Panc1 (cell line): ENCODE measurements at regions not wholly inside any gene's neighbourhood (a gene's known extent, or its start where the extent isn't known, plus 50 kb on each side); places are given as distances from the start of the nearest gene placed in this dataset.
"Not testable (repeated sequence)": the region's sequence is repeated elsewhere in the genome, so short reads cannot be mapped to it uniquely, and the experiment has no call there.

Experiments
- ATAC-seq: fragments of 200-7000 bp; cut with Tn5 transposase; 2 replicates; pipeline ENCODE4 v1.9.1; 2020; ENCODE audit warnings: mild to moderate bottlenecking, moderate library complexity
- BruUV-seq: library from RNA; stranded (reverse); fragments of 400-500 nt; replicated peaks from 2 replicates; lab custom pipeline; 2021; lab: Mats Ljungman, UMichigan
- CTCF ChIA-PET: fragments of 300-600 bp; sonication (Branson Sonifier 250); formaldehyde crosslinking; loops from one replicate; lab custom pipeline; 2022; ENCODE audit warnings: antibody characterized with exemption; lab: Charles Lee
- POLR2A ChIA-PET: fragments of 300-600 bp; sonication (Branson Sonifier 250); formaldehyde crosslinking; loops from one replicate; lab custom pipeline; 2022; ENCODE audit warnings: antibody characterized with exemption; lab: Charles Lee
- DNase-seq: peaks from one replicate; pipeline ENCODE4 v3.0.0-alpha.2; 2010; ENCODE audit warnings: low read depth, low spot score
- H3K27ac ChIP-seq: 2 replicates; pipeline ENCODE4 v1.5.1; 2011; ENCODE audit warnings: mild to moderate bottlenecking, low read length, inconsistent platforms
- H3K27me3 ChIP-seq: fragments of 200-500 bp; sonication (Bioruptor generic); 2 replicates; pipeline ENCODE4 v1.6.0; 2014; ENCODE audit warnings: low read length, inconsistent platforms; ENCODE audit not compliant: control insufficient read depth, insufficient read depth
- H3K36me3 ChIP-seq: fragments of 200-500 bp; sonication (Bioruptor generic); 2 replicates; pipeline ENCODE4 v1.5.1; 2014; ENCODE audit warnings: inconsistent platforms, mild to moderate bottlenecking, low read length, moderate library complexity; ENCODE audit not compliant: control insufficient read depth, insufficient read depth
- H3K4me1 ChIP-seq: 2 replicates; pipeline ENCODE4 v1.5.1; 2011; ENCODE audit warnings: inconsistent platforms, mild to moderate bottlenecking, low read length, moderate library complexity; ENCODE audit not compliant: control insufficient read depth, insufficient read depth
- H3K4me3 ChIP-seq, 2 experiments: 2 replicates each; pipeline ENCODE4 v1.5.1; 2011 to 2012; ENCODE audit warnings: low read depth in 2 of 2, low read length in 2 of 2, mild to moderate bottlenecking in 2 of 2, inconsistent platforms in 1 of 2, moderate library complexity in 1 of 2
- H3K9me3 ChIP-seq: fragments of 200-500 bp; sonication (Bioruptor generic); 2 replicates; pipeline ENCODE4 v1.5.1; 2014; ENCODE audit warnings: low read depth, mild to moderate bottlenecking, inconsistent platforms, low read length, moderate library complexity; ENCODE audit not compliant: control insufficient read depth, insufficient read depth
- in situ Hi-C: cut with HindIII; loops from 2 replicates; pipeline ENCODE4 v1.10.0; 2016; ENCODE audit warnings: low sequenced_read_pairs, low pct_unique_long_range_greater_than_20kb
- intact Hi-C: fragments of 100-400 bp; cut with micrococcal nuclease; formaldehyde crosslinking; loops from one replicate; pipeline ENCODE4 v1.10.0; 2022; ENCODE audit not compliant: unreplicated experiment

DNA sequence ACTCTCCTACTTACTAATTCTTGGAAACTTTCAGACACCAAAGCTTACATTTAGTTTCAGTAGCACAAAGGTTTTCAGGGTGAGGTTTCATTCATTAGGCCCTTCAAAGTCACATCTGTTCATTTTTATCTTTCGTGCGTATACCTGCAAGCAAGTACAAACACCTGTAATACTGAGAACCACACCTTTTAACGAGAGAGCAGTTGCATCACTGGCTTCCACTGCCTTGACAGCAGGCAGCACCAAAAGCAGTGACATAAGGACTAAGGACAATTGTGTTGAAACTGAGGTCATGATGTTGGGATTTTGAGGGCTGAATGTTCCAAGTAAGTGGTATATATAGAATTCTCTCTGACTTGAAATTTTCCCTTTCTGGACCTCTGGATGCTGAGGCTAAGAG, 61.1 kb downstream of the GOLGA6L25 start:
- H3K27ac ChIP-seq, CTCF ChIA-PET, DNase-seq, POLR2A ChIA-PET, H3K27me3 ChIP-seq, H3K36me3 ChIP-seq, BruUV-seq, H3K4me3 ChIP-seq, ATAC-seq, intact Hi-C loops, in situ Hi-C loops, H3K9me3 ChIP-seq, H3K4me1 ChIP-seq: not testable (repeated sequence)

- H3K4me3 ChIP-seq, BruUV-seq, H3K27me3 ChIP-seq, H3K27ac ChIP-seq, H3K36me3 ChIP-seq, H3K4me1 ChIP-seq, H3K9me3 ChIP-seq, intact Hi-C loops, in situ Hi-C loops, CTCF ChIA-PET, DNase-seq, POLR2A ChIA-PET, ATAC-seq: not testable (repeated sequence)
Measured at GRCh38 chr15:28621704-28622103, 68.3 kb downstream of the GOLGA6L25 start.

- BruUV-seq, result TSS peak; percentile 68
- H3K27me3 ChIP-seq, H3K9me3 ChIP-seq, H3K27ac ChIP-seq, intact Hi-C loops, in situ Hi-C loops, DNase-seq, ATAC-seq, H3K36me3 ChIP-seq, H3K4me1 ChIP-seq, H3K4me3 ChIP-seq, POLR2A ChIA-PET, CTCF ChIA-PET: not testable (repeated sequence)
Measured at GRCh38 chr15:28622197-28622596, 68.8 kb downstream of the GOLGA6L25 start.

DNA sequence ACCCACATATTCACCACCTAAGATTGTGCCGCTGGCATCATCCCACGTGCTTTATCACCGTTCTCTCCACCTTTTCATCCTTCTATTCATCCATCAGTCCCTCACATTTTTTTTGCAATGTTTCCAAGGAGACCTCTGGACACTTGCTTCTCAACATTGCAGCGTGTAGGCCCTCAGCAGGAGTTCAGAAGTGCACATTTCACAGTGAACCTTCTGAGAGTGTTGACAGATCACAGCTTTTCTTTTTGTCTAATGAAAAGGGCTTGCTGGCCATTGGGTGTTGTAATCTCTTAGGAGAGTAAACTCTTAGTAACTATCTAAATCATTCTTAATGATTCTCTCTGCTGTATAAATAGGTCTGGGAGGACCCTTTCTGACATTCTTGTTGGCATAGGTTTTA, 71.0 kb downstream of the GOLGA6L25 start:
- BruUV-seq, H3K4me3 ChIP-seq, ATAC-seq, in situ Hi-C loops, H3K27ac ChIP-seq, H3K4me1 ChIP-seq, DNase-seq, H3K27me3 ChIP-seq, H3K9me3 ChIP-seq, H3K36me3 ChIP-seq, intact Hi-C loops, CTCF ChIA-PET, POLR2A ChIA-PET: not testable (repeated sequence)

DNA sequence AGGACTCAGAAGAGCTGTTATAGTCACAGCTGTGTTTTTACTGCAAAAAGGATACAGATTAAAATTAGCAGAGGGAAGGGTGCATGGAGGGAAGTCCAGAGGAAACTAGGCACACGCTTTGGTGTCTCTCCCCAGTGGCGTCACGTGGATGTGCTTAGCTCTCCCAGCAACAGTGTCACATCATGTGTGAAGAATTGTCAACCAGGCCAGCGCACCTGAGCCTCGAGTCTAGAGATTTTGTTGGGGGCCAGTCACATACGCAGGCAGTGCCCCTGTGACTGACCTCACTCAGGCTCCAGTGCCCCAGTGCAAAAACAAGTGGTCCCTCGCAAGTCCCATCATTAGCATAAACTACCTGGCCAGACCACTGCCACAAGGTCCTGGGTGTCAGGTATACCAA, 73.2 kb downstream of the GOLGA8M start:
- H3K36me3 ChIP-seq, intact Hi-C loops, in situ Hi-C loops, BruUV-seq, POLR2A ChIA-PET, H3K27me3 ChIP-seq, CTCF ChIA-PET, ATAC-seq, H3K4me3 ChIP-seq, H3K4me1 ChIP-seq, DNase-seq, H3K27ac ChIP-seq, H3K9me3 ChIP-seq: not testable (repeated sequence)
